GM18867 (cell line): ENCODE measurements at regions not wholly inside any gene's neighbourhood (a gene's known extent, or its start where the extent isn't known, plus 50 kb on each side); places are given as distances from the start of the nearest gene placed in this dataset.

ENCODE experiments used
- ATAC-seq: cut with Tn5 transposase; IDR thresholded peaks from one replicate; pipeline ENCODE4 v1.9.1; 2021; ENCODE audit warnings: mild to moderate bottlenecking, moderate library complexity; ENCODE audit not compliant: unreplicated experiment

DNA sequence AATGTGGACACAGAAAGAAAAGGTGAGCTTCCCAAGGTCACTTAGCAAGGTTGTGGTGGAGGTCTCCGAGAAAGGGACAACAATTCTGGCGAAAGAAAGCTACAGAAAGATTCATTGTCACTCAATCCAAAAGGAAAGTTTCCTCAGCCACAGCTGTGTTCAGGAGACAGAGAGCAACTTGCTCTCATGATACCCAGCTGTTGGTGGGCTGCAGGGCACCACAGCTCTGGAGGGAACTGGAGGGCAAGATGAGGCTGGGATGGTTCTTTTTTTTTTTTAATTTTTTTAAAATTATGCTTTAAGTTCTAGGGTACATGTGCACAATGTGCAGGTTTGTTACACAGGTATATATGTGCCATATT, 50.7 kb upstream of the VTCN1 start:
- no peak for ATAC-seq

GRCh38 chr1:117260761-117261423, 50.2 kb upstream of the VTCN1 start:
- no peak for ATAC-seq
